Hepatocyte (in vitro differentiated cells): ENCODE measurements at regions not wholly inside any gene's neighbourhood (a gene's known extent, or its start where the extent isn't known, plus 50 kb on each side); places are given as distances from the start of the nearest gene placed in this dataset.

Experiments used
- DNase-seq: peaks from one replicate; pipeline ENCODE4 v3.0.0-alpha.2; 2016; ENCODE audit warnings: low spot score
- H2AFZ ChIP-seq: fragments of 200-600 bp; sonication (generic); 2 replicates; pipeline ENCODE4 v1.6.0; 2016; ENCODE audit warnings: antibody characterized with exemption, mild to moderate bottlenecking
- H3K27ac ChIP-seq: fragments of 200-600 bp; sonication (generic); 2 replicates; pipeline ENCODE4 v1.5.1; 2016; ENCODE audit warnings: mild to moderate bottlenecking
- H3K27me3 ChIP-seq: fragments of 200-600 bp; sonication (generic); 2 replicates; pipeline ENCODE4 v1.6.1; 2016
- H3K36me3 ChIP-seq: fragments of 200-600 bp; sonication (generic); replicated peaks from 2 replicates; pipeline ENCODE4 v1.5.1; 2016; ENCODE audit warnings: low read depth; ENCODE audit not compliant: insufficient read depth
- H3K4me1 ChIP-seq: fragments of 200-600 bp; sonication (generic); 2 replicates; pipeline ENCODE4 v1.5.1; 2016; ENCODE audit warnings: mild to moderate bottlenecking, moderate library complexity; ENCODE audit not compliant: insufficient read depth
- H3K4me2 ChIP-seq: fragments of 200-600 bp; sonication (generic); 2 replicates; pipeline ENCODE4 v1.6.0; 2016
- H3K4me3 ChIP-seq: fragments of 200-600 bp; sonication (generic); 2 replicates; pipeline ENCODE4 v1.5.1; 2016; ENCODE audit warnings: mild to moderate bottlenecking
- H3K79me2 ChIP-seq: fragments of 200-600 bp; sonication (generic); 2 replicates; pipeline ENCODE4 v1.6.0; 2017; ENCODE audit warnings: mild to moderate bottlenecking
- H3K9me2 ChIP-seq: fragments of 200-600 bp; sonication (generic); replicated peaks from 2 replicates; pipeline ENCODE4 v1.6.0; 2017; ENCODE audit warnings: mild to moderate bottlenecking; ENCODE audit not compliant: insufficient read depth
- H3K9me3 ChIP-seq: fragments of 200-600 bp; sonication (generic); 2 replicates; pipeline ENCODE4 v1.5.1; 2016; ENCODE audit warnings: low read depth, mild to moderate bottlenecking
- H4K20me1 ChIP-seq: fragments of 200-600 bp; sonication (generic); 2 replicates; pipeline ENCODE4 v1.6.0; 2016; ENCODE audit warnings: mild to moderate bottlenecking; ENCODE audit not compliant: insufficient read depth, poor library complexity, severe bottlenecking
- CTCF ChIP-seq: fragments of 200-600 bp; sonication (generic); IDR thresholded peaks from 2 replicates; pipeline ENCODE4 v1.5.1; 2016; ENCODE audit warnings: antibody characterized with exemption, mild to moderate bottlenecking; ENCODE audit not compliant: poor library complexity
- EZH2 ChIP-seq: fragments of 200-600 bp; sonication (generic); IDR thresholded peaks from 2 replicates; pipeline ENCODE4 v1.6.1; 2016; ENCODE audit warnings: antibody characterized with exemption, mild to moderate bottlenecking, borderline replicate concordance
- EZH2phosphoT487 ChIP-seq: fragments of 200-600 bp; sonication (generic); IDR thresholded peaks from one replicate; pipeline ENCODE4 v1.6.1; 2018; ENCODE audit warnings: antibody characterized with exemption, mild to moderate bottlenecking, low read depth, moderate library complexity; ENCODE audit not compliant: unreplicated experiment, severe bottlenecking
- WGBS: methylation state at CpG from one replicate; pipeline ENCODE4 v1.1.6; 2016; ENCODE audit warnings: low lambda C conversion rate; ENCODE audit errors: missing lambda C conversion rate; 5-methylcytosine and 5-hydroxymethylcytosine counted together

- H3K79me2 ChIP-seq, result no peaks in the 10 kb centered on the region
- no peaks in the 10 kb centered on the region for H4K20me1 ChIP-seq
- peak; percentile 45 for DNase-seq
- no peaks in the 10 kb centered on the region for H3K9me3 ChIP-seq
- H3K4me2 ChIP-seq, result no peak overlapping the region
- WGBS, result 51% methylated on average over 3 of the region's 3 CpGs
- no peaks in the 10 kb centered on the region for H3K9me2 ChIP-seq
- no peaks in the 10 kb centered on the region for H3K36me3 ChIP-seq
- H3K27me3 ChIP-seq, result no peaks in the 10 kb centered on the region
- H3K4me1 ChIP-seq, result no peaks in the 10 kb centered on the region
- TF ChIP-seq CTCF, result no peak
- TF ChIP-seq EZH2phosphoT487, result no peak
- TF ChIP-seq EZH2, result no peak
- H2AFZ ChIP-seq, result no peak overlapping the region
- H3K4me3 ChIP-seq, result no peak overlapping the region
- no peak overlapping the region for H3K27ac ChIP-seq
These were observed 243.0 kb downstream of the CDH10 start for GRCh38 chr5:24401773-24402172.

GRCh38 chr5:24407466-24407865, 237.3 kb downstream of the CDH10 start:
- TF ChIP-seq EZH2 (no peak), EZH2phosphoT487 (no peak), CTCF (no peak)
- H3K9me3 ChIP-seq, result no peaks in the 10 kb centered on the region
- no peak overlapping the region for H3K27ac ChIP-seq
- no peak overlapping the region for H3K4me2 ChIP-seq
- DNase-seq, result no peak
- H3K79me2 ChIP-seq, result no peaks in the 10 kb centered on the region
- no peaks in the 10 kb centered on the region for H4K20me1 ChIP-seq
- no peaks in the 10 kb centered on the region for H3K27me3 ChIP-seq
- H3K4me3 ChIP-seq, result no peak overlapping the region
- no peaks in the 10 kb centered on the region for H3K36me3 ChIP-seq
- 62% methylated on average over 3 of the region's 3 CpGs for WGBS
- H3K9me2 ChIP-seq, result no peaks in the 10 kb centered on the region
- no peaks in the 10 kb centered on the region for H3K4me1 ChIP-seq
- H2AFZ ChIP-seq, result no peak overlapping the region

DNA sequence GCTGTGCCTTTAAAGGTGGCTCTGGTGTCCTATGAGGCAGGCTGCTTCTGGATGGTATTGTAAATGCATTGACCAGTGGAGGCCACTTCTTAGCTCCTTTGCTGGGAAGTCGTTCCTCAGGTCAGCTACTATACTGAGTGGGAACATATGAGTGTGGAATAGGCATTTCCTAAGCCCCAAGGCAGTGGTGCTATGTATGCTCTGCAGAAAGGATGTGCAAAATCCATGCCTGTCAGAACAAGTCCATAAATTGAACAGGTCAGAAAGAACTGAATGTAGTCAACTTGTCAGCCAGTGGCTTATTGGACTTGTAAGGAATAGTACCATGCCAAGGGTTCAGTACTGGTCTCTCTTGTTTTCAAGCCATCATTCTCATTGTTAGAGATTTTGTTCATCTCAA, 216.4 kb downstream of the CDH10 start:
- no peak overlapping the region for H3K27ac ChIP-seq
- no peak for DNase-seq
- H3K9me3 ChIP-seq, result no peaks in the 10 kb centered on the region
- no peaks in the 10 kb centered on the region for H4K20me1 ChIP-seq
- no peaks in the 10 kb centered on the region for H3K79me2 ChIP-seq
- TF ChIP-seq EZH2phosphoT487 (no peak), EZH2 (no peak), CTCF (no peak)
- no peak overlapping the region for H2AFZ ChIP-seq
- H3K4me3 ChIP-seq, result no peak overlapping the region
- H3K4me2 ChIP-seq, result no peak overlapping the region
- no peaks in the 10 kb centered on the region for H3K27me3 ChIP-seq
- WGBS, result 67% methylated on average over 1 of the region's 1 CpG
- H3K36me3 ChIP-seq, result no peaks in the 10 kb centered on the region
- no peaks in the 10 kb centered on the region for H3K9me2 ChIP-seq
- no peaks in the 10 kb centered on the region for H3K4me1 ChIP-seq

DNA sequence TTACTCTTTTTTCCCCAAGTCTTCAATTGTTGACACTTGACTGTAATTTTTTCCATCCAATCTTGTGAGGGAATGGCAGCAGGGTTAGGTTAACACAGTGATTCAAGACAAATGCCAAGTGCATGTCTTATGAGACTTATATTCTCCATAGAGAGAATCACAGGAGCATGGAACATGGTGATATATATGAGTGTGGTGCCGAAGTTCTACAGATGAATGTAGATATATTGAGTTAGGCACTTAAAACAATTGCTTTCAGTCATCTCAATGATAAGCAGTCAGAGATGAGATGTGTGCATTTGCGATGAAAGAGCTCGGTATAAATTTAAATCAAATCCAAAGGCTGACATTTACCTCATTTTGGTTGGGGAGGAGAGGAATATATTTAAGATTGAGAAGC, 211.2 kb downstream of the CDH10 start:
- WGBS, result 89% methylated on average over 3 of the region's 3 CpGs

More for the DNA sequence above, 211.2 kb downstream of the CDH10 start:
- Histone ChIP-seq H2AFZ (no peak overlapping the region), H3K36me3 (no peaks in the 10 kb centered on the region), H3K4me2 (no peak overlapping the region), H3K27ac (no peak overlapping the region), H3K4me3 (no peak overlapping the region), H3K9me2 (no peaks in the 10 kb centered on the region), H3K9me3 (no peaks in the 10 kb centered on the region), H3K27me3 (no peaks in the 10 kb centered on the region), H4K20me1 (no peaks in the 10 kb centered on the region), H3K79me2 (no peaks in the 10 kb centered on the region), H3K4me1 (no peaks in the 10 kb centered on the region)
- DNase-seq, result no peak
- TF ChIP-seq CTCF (no peak), EZH2phosphoT487 (no peak), EZH2 (no peak)
